ENCODE measurements at regions not wholly inside any gene's neighbourhood (a gene's known extent, or its start where the extent isn't known, plus 50 kb on each side); places are given as distances from the start of the nearest gene placed in this dataset.
"Not testable (repeated sequence)": the region's sequence is repeated elsewhere in the genome, so short reads cannot be mapped to it uniquely, and the experiment has no call there.

DNA sequence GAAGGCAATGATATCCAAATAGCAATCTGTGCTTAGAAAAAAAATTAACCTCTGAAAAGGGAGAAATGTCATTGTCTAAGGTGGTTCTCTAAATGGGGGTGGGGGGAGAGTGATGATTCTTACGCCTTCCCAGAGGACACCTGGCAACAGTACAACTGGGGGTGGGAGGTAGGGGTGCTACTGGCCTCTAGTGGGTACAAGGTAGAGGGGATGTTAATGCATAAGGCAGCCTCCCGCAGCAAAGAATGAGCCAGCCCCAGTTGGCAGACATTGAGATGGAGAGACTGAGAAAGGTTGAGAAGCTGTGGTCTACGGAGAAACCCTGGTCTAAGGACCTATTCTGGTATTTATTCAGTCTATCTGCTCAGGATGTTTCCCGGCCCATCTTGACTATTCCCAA is 472.2 kb upstream of the RUNX1 start:
- H3K27me3 ChIP-seq (ENCODE audit: control insufficient read depth, insufficient read depth), result no peaks in the 10 kb centered on the region
- H3K4me1 ChIP-seq (ENCODE audit: control insufficient read depth, insufficient read depth, low read length), result peaks cover 3% of the 10 kb centered on the region
- no peaks in the 10 kb centered on the region for H3K9me3 ChIP-seq (ENCODE audit: control insufficient read depth, low read length)
- ATAC-seq (no peak), DNase-seq (no peak)
- intact Hi-C loops (cut with DNase I), result no loop called here
- WGBS, result 88% methylated on average over 4 of the region's 4 CpGs
- H3K4me3 ChIP-seq (ENCODE audit: low read length), result no peak overlapping the region
- no peak overlapping the region for H3K27ac ChIP-seq (ENCODE audit: low read length)

- 76% methylated on average over 1 of the region's 1 CpG for WGBS
- H3K27ac ChIP-seq (ENCODE audit: low read length), result no peak overlapping the region
- ATAC-seq (no peak), DNase-seq (no peak)
- no peaks in the 10 kb centered on the region for H3K27me3 ChIP-seq (ENCODE audit: control insufficient read depth, insufficient read depth)
- peaks cover 3% of the 10 kb centered on the region for H3K4me1 ChIP-seq (ENCODE audit: control insufficient read depth, insufficient read depth, low read length)
- no peaks in the 10 kb centered on the region for H3K9me3 ChIP-seq (ENCODE audit: control insufficient read depth, low read length)
- intact Hi-C loops (cut with DNase I), result no loop called here
- no peak overlapping the region for H3K4me3 ChIP-seq (ENCODE audit: low read length)
Observed at GRCh38 chr21:35520856-35521255, 471.8 kb upstream of the RUNX1 start.

DNA sequence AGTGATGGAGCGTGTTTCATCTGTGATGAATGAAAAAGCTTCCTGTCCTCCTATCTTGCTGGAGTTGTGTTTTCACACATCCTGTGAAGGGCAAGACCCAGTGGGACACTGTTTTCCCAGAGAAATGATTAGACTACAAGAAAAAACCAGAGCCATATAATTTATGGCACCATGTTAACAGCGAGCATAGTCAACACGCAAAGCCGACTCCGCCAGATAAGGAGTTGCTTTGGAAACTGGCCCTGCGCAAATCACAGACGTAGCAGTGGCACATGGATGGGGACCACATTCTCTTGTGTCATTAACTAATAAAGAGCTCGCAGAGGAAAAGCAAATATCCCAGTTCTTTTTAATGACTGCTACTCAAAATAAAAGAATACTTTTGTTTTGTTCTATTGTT is 471.2 kb upstream of the RUNX1 start:
- no peak overlapping the region for H3K27ac ChIP-seq (ENCODE audit: low read length)
- peak in 1 of 3 donors; percentile 51 for DNase-seq
- 37% methylated on average over 8 of the region's 8 CpGs for WGBS
- intact Hi-C loops (cut with DNase I), result no loop called here
- no peak for ATAC-seq
- H3K27me3 ChIP-seq (ENCODE audit: control insufficient read depth, insufficient read depth), result no peaks in the 10 kb centered on the region
- H3K4me1 ChIP-seq (ENCODE audit: control insufficient read depth, insufficient read depth, low read length), result peaks cover 3% of the 10 kb centered on the region
- H3K9me3 ChIP-seq (ENCODE audit: control insufficient read depth, low read length), result no peaks in the 10 kb centered on the region
- no peak overlapping the region for H3K4me3 ChIP-seq (ENCODE audit: low read length)

DNA sequence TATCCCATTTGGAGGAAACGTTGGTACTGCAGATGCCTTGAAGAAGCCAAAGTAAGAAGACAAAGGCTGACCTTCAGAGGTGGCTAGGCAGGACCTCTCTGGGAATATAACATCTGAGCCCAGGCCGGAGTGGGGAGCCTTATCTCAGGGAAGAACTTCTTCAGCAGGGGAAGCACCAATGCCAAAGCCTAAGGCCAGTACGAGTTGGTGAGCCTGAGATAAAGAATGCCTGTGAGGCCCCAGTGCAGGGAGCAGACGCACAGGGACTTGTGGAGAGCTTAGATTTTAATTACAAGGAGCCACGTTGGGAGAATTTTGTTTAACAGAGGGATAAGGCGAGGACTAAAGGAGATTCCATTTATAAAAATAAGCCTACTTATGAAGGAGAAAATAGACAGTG is 468.8 kb upstream of the RUNX1 start:
- intact Hi-C loops (cut with DNase I), result no loop called here

GRCh38 chr21:35516292-35516691 is 467.2 kb upstream of the RUNX1 start:
- WGBS, result 97% methylated on average over 2 of the region's 2 CpGs
- H3K4me3 ChIP-seq (ENCODE audit: low read length); H3K27me3 ChIP-seq (ENCODE audit: control insufficient read depth, insufficient read depth): not testable (repeated sequence)

More for the DNA sequence above, 468.8 kb upstream of the RUNX1 start:
- no peak overlapping the region for H3K4me3 ChIP-seq (ENCODE audit: low read length)
- H3K4me1 ChIP-seq (ENCODE audit: control insufficient read depth, insufficient read depth, low read length), result peaks cover 3% of the 10 kb centered on the region
- no peaks in the 10 kb centered on the region for H3K9me3 ChIP-seq (ENCODE audit: control insufficient read depth, low read length)
- H3K27me3 ChIP-seq (ENCODE audit: control insufficient read depth, insufficient read depth), result no peaks in the 10 kb centered on the region
- DNase-seq (no peak), ATAC-seq (no peak)
- no peak overlapping the region for H3K27ac ChIP-seq (ENCODE audit: low read length)
- 56% methylated on average over 6 of the region's 6 CpGs for WGBS

GRCh38 chr21:35512346-35512745 is 463.2 kb upstream of the RUNX1 start:
- H3K27me3 ChIP-seq (ENCODE audit: control insufficient read depth, insufficient read depth), result no peaks in the 10 kb centered on the region
- no peak for ATAC-seq

More at GRCh38 chr21:35516292-35516691, 467.2 kb upstream of the RUNX1 start:
- H3K27ac ChIP-seq (ENCODE audit: low read length); ATAC-seq; intact Hi-C loops (cut with DNase I); H3K9me3 ChIP-seq (ENCODE audit: control insufficient read depth, low read length); H3K4me1 ChIP-seq (ENCODE audit: control insufficient read depth, insufficient read depth, low read length); DNase-seq: not testable (repeated sequence)

DNA sequence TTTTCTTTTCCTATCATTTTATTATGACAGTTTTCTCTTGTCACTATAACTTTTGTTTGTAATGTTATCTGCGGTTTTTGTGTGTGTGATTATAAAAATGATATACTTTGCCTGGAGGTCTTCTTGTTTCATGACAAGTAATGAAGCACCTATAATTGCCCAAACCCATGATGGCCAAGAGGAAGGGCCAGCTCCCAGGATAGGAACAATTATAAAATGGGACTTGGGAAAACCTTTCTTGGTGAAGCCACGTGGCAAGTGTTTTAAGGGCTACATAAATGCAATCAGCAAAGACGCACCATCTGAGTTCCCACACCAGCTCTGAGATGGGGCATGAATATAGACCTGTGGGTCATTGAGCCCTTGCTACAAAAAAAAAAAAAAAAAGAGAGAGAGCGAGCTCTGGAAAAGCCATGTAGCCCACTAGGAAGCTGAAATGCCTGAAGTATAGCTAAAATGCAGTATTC is 462.6 kb upstream of the RUNX1 start:
- intact Hi-C loops (cut with DNase I), result no loop called here
- Histone ChIP-seq H3K4me3 (ENCODE audit: low read length) (no peak overlapping the region), H3K27me3 (ENCODE audit: control insufficient read depth, insufficient read depth) (no peaks in the 10 kb centered on the region), H3K4me1 (ENCODE audit: control insufficient read depth, insufficient read depth, low read length) (no peaks in the 10 kb centered on the region), H3K9me3 (ENCODE audit: control insufficient read depth, low read length) (no peaks in the 10 kb centered on the region), H3K27ac (ENCODE audit: low read length) (no peak overlapping the region)
- no peak for ATAC-seq
- no peak for DNase-seq
- 86% methylated on average over 4 of the region's 4 CpGs for WGBS

More at GRCh38 chr21:35512346-35512745, 463.2 kb upstream of the RUNX1 start:
- Histone ChIP-seq H3K27ac (ENCODE audit: low read length) (no peak overlapping the region), H3K4me1 (ENCODE audit: control insufficient read depth, insufficient read depth, low read length) (no peaks in the 10 kb centered on the region), H3K4me3 (ENCODE audit: low read length) (no peak overlapping the region), H3K9me3 (ENCODE audit: control insufficient read depth, low read length) (no peaks in the 10 kb centered on the region)
- intact Hi-C loops (cut with DNase I), result no loop called here
- DNase-seq, result no peak
- 89% methylated on average over 1 of the region's 1 CpG for WGBS

DNA sequence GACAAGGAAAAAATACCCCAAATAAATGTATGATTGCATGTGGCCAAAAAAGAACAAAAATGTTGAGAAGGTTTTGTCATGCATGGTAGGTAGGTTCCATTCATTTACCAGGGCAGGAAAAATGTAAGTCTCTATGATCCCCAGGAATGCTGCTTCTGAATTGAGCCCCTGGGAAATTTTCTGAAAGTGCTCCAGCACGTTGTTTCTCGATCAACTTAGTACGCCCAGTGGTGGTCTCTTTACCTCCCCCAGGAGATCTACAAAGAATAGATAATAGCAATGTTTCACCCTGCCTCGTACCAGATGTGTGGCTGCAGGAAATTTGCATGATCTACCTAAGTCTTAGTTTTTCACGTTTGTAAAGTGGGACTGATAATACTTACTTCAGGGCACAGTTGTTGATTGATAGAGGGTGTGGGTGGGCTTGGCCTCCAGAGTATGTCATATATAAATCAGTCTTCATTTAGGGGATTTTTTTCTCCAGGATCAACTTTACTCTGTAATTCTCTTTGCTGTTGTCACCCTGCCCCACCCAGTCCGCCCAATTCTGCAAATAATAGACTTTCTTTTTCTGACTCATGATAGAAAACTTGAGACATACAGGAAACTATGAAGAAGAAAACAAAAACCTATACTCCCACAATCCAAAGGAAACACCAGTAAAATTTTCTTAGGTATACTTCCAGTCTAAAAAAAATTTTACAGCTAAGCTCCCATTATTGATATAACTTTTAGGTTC is 462.0 kb upstream of the RUNX1 start:
- ATAC-seq (no peak), DNase-seq (no peak)
- intact Hi-C loops (cut with DNase I), result no loop called here
- no peak overlapping the region for H3K27ac ChIP-seq (ENCODE audit: low read length)
- H3K27me3 ChIP-seq (ENCODE audit: control insufficient read depth, insufficient read depth), result no peaks in the 10 kb centered on the region
- no peaks in the 10 kb centered on the region for H3K9me3 ChIP-seq (ENCODE audit: control insufficient read depth, low read length)
- no peaks in the 10 kb centered on the region for H3K4me1 ChIP-seq (ENCODE audit: control insufficient read depth, insufficient read depth, low read length)
- no peak overlapping the region for H3K4me3 ChIP-seq (ENCODE audit: low read length)
- WGBS, result 64% methylated on average over 6 of the region's 6 CpGs

GRCh38 chr21:35510294-35510693 is 461.2 kb upstream of the RUNX1 start:
- intact Hi-C loops (cut with DNase I), result no loop called here
- H3K27me3 ChIP-seq (ENCODE audit: control insufficient read depth, insufficient read depth), result no peaks in the 10 kb centered on the region
- WGBS, result 87% methylated on average over 2 of the region's 2 CpGs
- no peak overlapping the region for H3K4me3 ChIP-seq (ENCODE audit: low read length)
- H3K4me1 ChIP-seq (ENCODE audit: control insufficient read depth, insufficient read depth, low read length), result no peaks in the 10 kb centered on the region
- DNase-seq (no peak), ATAC-seq (no peak)
- H3K27ac ChIP-seq (ENCODE audit: low read length), result no peak overlapping the region
- H3K9me3 ChIP-seq (ENCODE audit: control insufficient read depth, low read length), result no peaks in the 10 kb centered on the region

GRCh38 chr21:35509001-35509704 is 460.1 kb upstream of the RUNX1 start:
- Histone ChIP-seq H3K4me1 (ENCODE audit: control insufficient read depth, insufficient read depth, low read length) (no peaks in the 10 kb centered on the region), H3K9me3 (ENCODE audit: control insufficient read depth, low read length) (no peaks in the 10 kb centered on the region), H3K27me3 (ENCODE audit: control insufficient read depth, insufficient read depth) (no peaks in the 10 kb centered on the region), H3K27ac (ENCODE audit: low read length) (no peak overlapping the region), H3K4me3 (ENCODE audit: low read length) (no peak overlapping the region)
- no peak for DNase-seq
- no peak for ATAC-seq
- intact Hi-C loops (cut with DNase I), result no loop called here
- 78% methylated on average over 5 of the region's 5 CpGs for WGBS

- H3K4me1 ChIP-seq (ENCODE audit: control insufficient read depth, insufficient read depth, low read length), result no peaks in the 10 kb centered on the region
- ATAC-seq (peak; percentile 87 to 93), DNase-seq (peak; percentile 74 to 89 (median 74))
- intact Hi-C loops (cut with DNase I), result no loop called here
- H3K9me3 ChIP-seq (ENCODE audit: control insufficient read depth, low read length), result no peaks in the 10 kb centered on the region
- no peak overlapping the region for H3K4me3 ChIP-seq (ENCODE audit: low read length)
- 54% methylated on average over 8 of the region's 8 CpGs for WGBS
- no peaks in the 10 kb centered on the region for H3K27me3 ChIP-seq (ENCODE audit: control insufficient read depth, insufficient read depth)
- no peak overlapping the region for H3K27ac ChIP-seq (ENCODE audit: low read length)
Observed at GRCh38 chr21:35508139-35508888, 459.2 kb upstream of the RUNX1 start.
